Mammary epithelial cell (primary cell): ENCODE measurements at regions not wholly inside any gene's neighbourhood (a gene's known extent, or its start where the extent isn't known, plus 50 kb on each side); places are given as distances from the start of the nearest gene placed in this dataset.

Source experiments
- EZH2 ChIP-seq: IDR thresholded peaks from 2 replicates; pipeline ENCODE4 v1.6.1; 2012; ENCODE audit warnings: low read length, inconsistent platforms, borderline replicate concordance
- TF ChIP-seq, protein P1 (sequence below), 2 donors: IDR thresholded peaks in 1 of 2; conservative IDR thresholded peaks in 1 of 2; 2 replicates each; pipeline ENCODE4 v1.5.1; 2011 to 2012; ENCODE audit warnings: inconsistent platforms in 2 of 2, low read length in 2 of 2, mild to moderate bottlenecking in 2 of 2, control low read depth in 1 of 2, low read depth in 1 of 2; ENCODE audit not compliant: insufficient read depth in 1 of 2; ENCODE audit errors: extremely low read depth in 1 of 2

DNA sequence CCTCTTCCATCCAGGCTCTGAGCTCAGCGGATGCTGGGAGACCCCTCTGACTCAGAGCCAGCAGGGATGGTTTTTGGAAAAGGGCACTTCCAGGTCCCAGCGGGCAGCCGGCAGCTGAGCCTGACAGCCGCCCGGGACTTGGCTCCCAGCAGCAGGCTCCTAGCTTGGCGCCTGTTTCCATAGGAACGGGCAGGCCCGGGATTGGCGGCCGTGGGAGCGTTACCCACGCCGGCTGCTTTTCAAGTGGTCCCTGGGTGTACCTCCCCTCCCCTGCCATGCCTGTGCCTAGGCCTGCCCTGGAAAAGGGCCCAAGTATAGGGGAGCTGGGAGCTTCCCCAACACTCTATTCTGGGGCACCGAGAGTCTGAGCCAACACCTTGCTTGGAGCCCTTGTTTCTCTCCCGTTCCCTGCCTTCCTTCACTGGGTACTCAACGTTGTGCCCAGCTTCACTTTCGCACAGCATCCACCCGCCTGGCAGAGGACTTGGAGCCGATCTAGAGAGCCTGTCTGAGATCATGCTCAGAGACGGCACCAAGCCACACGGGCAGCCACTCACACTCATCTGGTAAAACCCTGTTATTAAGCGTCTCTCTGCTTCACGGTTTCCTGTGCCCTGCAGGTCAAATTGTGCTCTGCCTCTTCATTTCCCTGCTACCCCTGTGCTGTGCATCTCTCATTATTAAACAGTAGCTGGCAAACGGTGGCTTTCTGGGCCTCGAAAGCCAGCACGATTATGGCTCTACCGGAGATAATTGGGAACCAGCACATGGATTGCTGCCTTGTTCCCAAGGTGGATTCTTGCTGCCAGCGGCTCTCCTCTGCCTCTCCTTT, 521.5 kb downstream of the BCOR start:
- TF ChIP-seq, protein P1, sequence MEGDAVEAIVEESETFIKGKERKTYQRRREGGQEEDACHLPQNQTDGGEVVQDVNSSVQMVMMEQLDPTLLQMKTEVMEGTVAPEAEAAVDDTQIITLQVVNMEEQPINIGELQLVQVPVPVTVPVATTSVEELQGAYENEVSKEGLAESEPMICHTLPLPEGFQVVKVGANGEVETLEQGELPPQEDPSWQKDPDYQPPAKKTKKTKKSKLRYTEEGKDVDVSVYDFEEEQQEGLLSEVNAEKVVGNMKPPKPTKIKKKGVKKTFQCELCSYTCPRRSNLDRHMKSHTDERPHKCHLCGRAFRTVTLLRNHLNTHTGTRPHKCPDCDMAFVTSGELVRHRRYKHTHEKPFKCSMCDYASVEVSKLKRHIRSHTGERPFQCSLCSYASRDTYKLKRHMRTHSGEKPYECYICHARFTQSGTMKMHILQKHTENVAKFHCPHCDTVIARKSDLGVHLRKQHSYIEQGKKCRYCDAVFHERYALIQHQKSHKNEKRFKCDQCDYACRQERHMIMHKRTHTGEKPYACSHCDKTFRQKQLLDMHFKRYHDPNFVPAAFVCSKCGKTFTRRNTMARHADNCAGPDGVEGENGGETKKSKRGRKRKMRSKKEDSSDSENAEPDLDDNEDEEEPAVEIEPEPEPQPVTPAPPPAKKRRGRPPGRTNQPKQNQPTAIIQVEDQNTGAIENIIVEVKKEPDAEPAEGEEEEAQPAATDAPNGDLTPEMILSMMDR (conservative IDR thresholded peaks at IDR 0.05 in 1 of 2, IDR thresholded peaks at IDR 0.05 in 1 of 2; ENCODE audit: extremely low read depth in 1 of 2, insufficient read depth in 1 of 2, low read depth in 1 of 2, low read length in 2 of 2): no peak
- TF ChIP-seq EZH2: no peak
